Thyroid gland (tissue), 4 donors: ENCODE measurements at regions not wholly inside any gene's neighbourhood (a gene's known extent, or its start where the extent isn't known, plus 50 kb on each side); places are given as distances from the start of the nearest gene placed in this dataset.

Experiments used
- DNase-seq, 2 donors: peaks; one replicate each; pipeline ENCODE4 v3.0.0-alpha.2; 2019
- H3K27ac ChIP-seq, 3 donors: fragments of 200-600 bp; sonication (generic); 1 replicate in 2 of 3; 2 replicates in 1 of 3; pipeline ENCODE4 v1.5.1; 2016 to 2019; ENCODE audit warnings: mild to moderate bottlenecking in 1 of 3, moderate library complexity in 1 of 3
- H3K27me3 ChIP-seq: fragments of 200-600 bp; sonication (generic); one replicate; pipeline ENCODE4 v1.5.1; 2019
- H3K36me3 ChIP-seq, 2 donors: fragments of 200-600 bp; sonication (generic); one replicate each; pipeline ENCODE4 v1.5.1; 2016 to 2019
- H3K4me1 ChIP-seq, 2 donors: fragments of 200-600 bp; sonication (generic); one replicate each; pipeline ENCODE4 v1.5.1; 2017 to 2019
- H3K4me3 ChIP-seq, 3 donors: fragments of 200-600 bp; sonication (generic); replicated peaks in 1 of 3; 1 replicate in 2 of 3; 2 replicates in 1 of 3; pipeline ENCODE4 v1.5.1; 2016; ENCODE audit warnings: mild to moderate bottlenecking in 1 of 3
- H3K9me3 ChIP-seq: fragments of 200-600 bp; sonication (generic); one replicate; pipeline ENCODE4 v1.5.1; 2017
- CTCF ChIP-seq, 6 experiments: fragments of 200-600 bp in 3 of 6; fragments of 450-650 bp in 3 of 6; sonication (generic) in 3 of 6; IDR thresholded peaks; one replicate each; pipeline ENCODE4 v1.5.1; 2016 to 2019; ENCODE audit warnings: antibody characterized with exemption in 6 of 6, mild to moderate bottlenecking in 2 of 6, inconsistent platforms in 1 of 6, moderate library complexity in 1 of 6
- POLR2A ChIP-seq, 2 donors: fragments of 450-650 bp; IDR thresholded peaks; one replicate each; pipeline ENCODE4 v1.6.1; 2017; ENCODE audit warnings: antibody characterized with exemption in 2 of 2, mild to moderate bottlenecking in 2 of 2, moderate library complexity in 1 of 2
- WGBS, 2 donors: methylation state at CpG; one replicate each; pipeline ENCODE4 v1.1.5; 2017; 5-methylcytosine and 5-hydroxymethylcytosine counted together
- intact Hi-C: fragments of 100-400 bp; cut with DNase I; formaldehyde crosslinking; loops from one replicate; pipeline ENCODE4 v1.15.1; 2023

- intact Hi-C loops, result no loop called here
- Histone ChIP-seq H3K36me3 (no peaks in the 10 kb centered on the region), H3K27me3 (no peaks in the 10 kb centered on the region), H3K27ac (no peak overlapping the region), H3K9me3 (no peaks in the 10 kb centered on the region), H3K4me3 (no peak overlapping the region), H3K4me1 (no peaks in the 10 kb centered on the region)
- TF ChIP-seq POLR2A (IDR thresholded peaks at IDR 0.05) (no peak), CTCF (IDR thresholded peaks at IDR 0.05) (no peak)
- DNase-seq, result no peak
- WGBS, 2 donors, result 90 to 95% methylated on average over 1 of the region's 1 CpG
These were observed 198.4 kb upstream of the NR2F2 start for GRCh38 chr15:96132126-96132525.

GRCh38 chr15:96135166-96136093 lies 195.1 kb upstream of the NR2F2 start:
- intact Hi-C loops, result no loop called here
- DNase-seq, result no peak
- 96% methylated on average over 36 of the region's 36 CpGs for WGBS, 2 donors

GRCh38 chr15:96138985-96139384 lies 191.5 kb upstream of the NR2F2 start:
- no peak overlapping the region for H3K27ac ChIP-seq
- TF ChIP-seq CTCF (IDR thresholded peaks at IDR 0.05) (no peak), POLR2A (IDR thresholded peaks at IDR 0.05) (no peak)
- H3K4me1 ChIP-seq, result no peaks in the 10 kb centered on the region
- H3K36me3 ChIP-seq, result no peaks in the 10 kb centered on the region
- intact Hi-C loops, result no loop called here
- H3K9me3 ChIP-seq, result no peaks in the 10 kb centered on the region
- no peaks in the 10 kb centered on the region for H3K27me3 ChIP-seq
- DNase-seq, result no peak
- H3K4me3 ChIP-seq, result no peak overlapping the region

More at GRCh38 chr15:96135166-96136093, 195.1 kb upstream of the NR2F2 start:
- no peaks in the 10 kb centered on the region for H3K36me3 ChIP-seq
- H3K4me1 ChIP-seq, result no peaks in the 10 kb centered on the region
- H3K4me3 ChIP-seq, result no peak overlapping the region
- H3K27me3 ChIP-seq, result no peaks in the 10 kb centered on the region
- no peak for TF ChIP-seq POLR2A (IDR thresholded peaks at IDR 0.05)
- TF ChIP-seq CTCF (IDR thresholded peaks at IDR 0.05), result no peak
- no peak overlapping the region for H3K27ac ChIP-seq
- H3K9me3 ChIP-seq, result no peaks in the 10 kb centered on the region

- no peak for TF ChIP-seq POLR2A (IDR thresholded peaks at IDR 0.05)
- no peak for TF ChIP-seq CTCF (IDR thresholded peaks at IDR 0.05)
- no peak overlapping the region for H3K4me3 ChIP-seq
- 77 to 79% methylated on average over 5 of the region's 5 CpGs for WGBS, 2 donors
- no peaks in the 10 kb centered on the region for H3K27me3 ChIP-seq
- no peaks in the 10 kb centered on the region for H3K9me3 ChIP-seq
- H3K4me1 ChIP-seq, result no peaks in the 10 kb centered on the region
- DNase-seq, result no peak
- intact Hi-C loops, result no loop called here
- H3K27ac ChIP-seq, result no peak overlapping the region
- H3K36me3 ChIP-seq, result no peaks in the 10 kb centered on the region
These were observed 188.0 kb upstream of the NR2F2 start for GRCh38 chr15:96142498-96142897.

- Histone ChIP-seq H3K36me3 (no peaks in the 10 kb centered on the region), H3K4me3 (no peak overlapping the region), H3K27me3 (no peaks in the 10 kb centered on the region), H3K27ac (no peak overlapping the region), H3K4me1 (no peaks in the 10 kb centered on the region), H3K9me3 (no peaks in the 10 kb centered on the region)
- no peak for TF ChIP-seq POLR2A (IDR thresholded peaks at IDR 0.05)
- TF ChIP-seq CTCF (IDR thresholded peaks at IDR 0.05), result no peak
- intact Hi-C loops, result no loop called here
- DNase-seq, result no peak
- WGBS, 2 donors, result 75 to 80% methylated on average over 2 of the region's 2 CpGs
These were observed 185.8 kb upstream of the NR2F2 start for GRCh38 chr15:96144734-96145133.
